Hepatocyte (in vitro differentiated cells): ENCODE measurements at regions not wholly inside any gene's neighbourhood (a gene's known extent, or its start where the extent isn't known, plus 50 kb on each side); places are given as distances from the start of the nearest gene placed in this dataset.

Experiments used
- EZH2 ChIP-seq: fragments of 200-600 bp; sonication (generic); IDR thresholded peaks from 2 replicates; pipeline ENCODE4 v1.6.1; 2016; ENCODE audit warnings: antibody characterized with exemption, mild to moderate bottlenecking, borderline replicate concordance
- EZH2phosphoT487 ChIP-seq: fragments of 200-600 bp; sonication (generic); IDR thresholded peaks from one replicate; pipeline ENCODE4 v1.6.1; 2018; ENCODE audit warnings: antibody characterized with exemption, mild to moderate bottlenecking, low read depth, moderate library complexity; ENCODE audit not compliant: unreplicated experiment, severe bottlenecking
- TF ChIP-seq, protein P1 (sequence below): fragments of 200-600 bp; sonication (generic); IDR thresholded peaks from 2 replicates; pipeline ENCODE4 v1.5.1; 2016; ENCODE audit warnings: antibody characterized with exemption, mild to moderate bottlenecking; ENCODE audit not compliant: poor library complexity

DNA sequence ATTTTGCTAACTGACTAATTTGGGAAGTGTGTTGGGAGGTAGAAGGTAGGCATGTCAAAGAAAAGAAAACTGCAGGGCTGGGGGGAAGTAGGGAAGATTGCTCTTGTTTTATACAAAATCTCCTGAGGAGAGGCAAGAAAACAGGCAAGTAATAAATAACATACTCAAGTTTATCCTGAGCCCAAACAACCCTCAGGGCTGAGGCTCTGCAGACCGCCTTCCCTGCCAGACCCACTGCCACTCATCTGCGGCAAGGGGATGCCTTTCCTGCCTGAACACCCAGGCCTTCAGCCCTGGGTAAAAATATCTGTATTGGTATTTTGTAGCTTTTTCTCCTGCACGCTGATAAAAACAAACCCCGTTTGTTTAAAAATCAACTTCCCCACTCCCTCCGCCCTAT is 399.8 kb upstream of the NFE2L3 start:
- TF ChIP-seq, protein P1, sequence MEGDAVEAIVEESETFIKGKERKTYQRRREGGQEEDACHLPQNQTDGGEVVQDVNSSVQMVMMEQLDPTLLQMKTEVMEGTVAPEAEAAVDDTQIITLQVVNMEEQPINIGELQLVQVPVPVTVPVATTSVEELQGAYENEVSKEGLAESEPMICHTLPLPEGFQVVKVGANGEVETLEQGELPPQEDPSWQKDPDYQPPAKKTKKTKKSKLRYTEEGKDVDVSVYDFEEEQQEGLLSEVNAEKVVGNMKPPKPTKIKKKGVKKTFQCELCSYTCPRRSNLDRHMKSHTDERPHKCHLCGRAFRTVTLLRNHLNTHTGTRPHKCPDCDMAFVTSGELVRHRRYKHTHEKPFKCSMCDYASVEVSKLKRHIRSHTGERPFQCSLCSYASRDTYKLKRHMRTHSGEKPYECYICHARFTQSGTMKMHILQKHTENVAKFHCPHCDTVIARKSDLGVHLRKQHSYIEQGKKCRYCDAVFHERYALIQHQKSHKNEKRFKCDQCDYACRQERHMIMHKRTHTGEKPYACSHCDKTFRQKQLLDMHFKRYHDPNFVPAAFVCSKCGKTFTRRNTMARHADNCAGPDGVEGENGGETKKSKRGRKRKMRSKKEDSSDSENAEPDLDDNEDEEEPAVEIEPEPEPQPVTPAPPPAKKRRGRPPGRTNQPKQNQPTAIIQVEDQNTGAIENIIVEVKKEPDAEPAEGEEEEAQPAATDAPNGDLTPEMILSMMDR = no peak
- TF ChIP-seq EZH2 (no peak), EZH2phosphoT487 (no peak)
